Ecto neural progenitor cell (in vitro differentiated cells): ENCODE measurements at regions not wholly inside any gene's neighbourhood (a gene's known extent, or its start where the extent isn't known, plus 50 kb on each side); places are given as distances from the start of the nearest gene placed in this dataset.

Experiments
- DNase-seq: peaks from one replicate; pipeline ENCODE4 v3.0.0-alpha.2; 2018; ENCODE audit warnings: low spot score

DNA sequence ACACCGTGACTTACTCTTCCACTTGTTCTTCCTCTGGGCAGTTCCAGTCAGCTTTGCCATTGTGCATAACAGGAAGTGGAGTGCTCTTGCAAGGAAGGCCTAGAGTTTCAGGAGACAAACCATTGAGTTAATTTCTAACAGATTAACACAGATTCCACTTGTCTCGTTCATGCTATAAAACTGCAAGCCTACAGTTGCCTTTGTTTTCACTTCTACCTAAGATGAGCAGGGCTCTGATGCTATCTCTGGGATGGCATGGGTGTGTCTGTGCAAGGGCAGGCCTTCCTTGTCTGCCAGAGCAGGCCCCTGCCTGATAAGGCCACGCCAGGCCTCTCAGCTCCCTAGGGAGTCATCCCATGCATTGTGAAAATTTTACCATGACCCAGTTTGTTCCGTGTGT lies 67.7 kb upstream of the PGRMC2 start:
- no peak for DNase-seq

DNA sequence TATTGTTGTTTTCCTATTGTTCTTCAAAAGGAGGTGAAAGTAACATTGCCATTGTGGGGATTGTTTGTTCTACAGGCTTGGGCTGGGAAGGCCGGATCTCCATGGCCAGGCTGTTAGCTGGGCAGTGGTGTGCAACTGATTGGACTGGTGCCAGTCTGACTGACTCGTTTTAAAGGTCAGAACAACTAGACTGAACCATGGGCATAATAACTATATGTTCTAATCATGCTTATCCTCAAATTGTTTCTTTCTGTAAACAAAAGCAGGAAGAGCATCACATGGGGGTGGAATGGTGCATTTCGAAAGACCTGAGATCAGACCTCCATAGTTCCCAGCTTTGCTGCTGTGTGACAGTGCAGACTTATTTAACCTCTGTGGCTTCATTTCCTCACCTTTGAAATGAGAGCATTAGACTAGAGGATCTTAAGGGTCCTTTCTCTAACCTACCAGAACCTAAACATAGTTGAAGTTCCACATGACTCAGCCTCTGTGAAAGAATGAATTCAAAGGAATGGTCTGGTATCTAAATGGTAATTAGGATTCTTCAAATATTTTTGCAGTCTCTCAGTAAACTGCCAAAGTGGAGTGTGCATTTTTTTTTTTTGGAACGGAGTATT lies 66.7 kb upstream of the PGRMC2 start:
- DNase-seq, result no peak

DNA sequence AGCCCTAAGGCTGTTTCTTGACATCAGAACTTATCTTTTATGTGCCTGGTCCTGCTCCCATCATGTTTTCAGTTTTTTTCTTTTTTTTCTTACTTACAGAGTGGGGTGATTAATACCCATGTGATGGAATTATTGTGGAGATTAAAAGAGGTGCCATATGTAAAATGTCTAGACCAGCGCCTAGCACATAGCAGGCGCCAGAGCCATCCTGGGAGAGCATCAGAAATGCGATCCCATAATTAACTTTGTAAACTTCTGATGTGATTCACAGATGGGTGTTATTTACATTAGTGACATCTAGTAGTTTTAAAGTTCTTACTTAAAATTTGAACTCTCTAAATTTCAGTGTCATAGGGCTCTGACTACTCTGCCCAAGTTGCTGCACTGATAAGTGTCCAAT lies 66.2 kb upstream of the PGRMC2 start:
- DNase-seq, result no peak

- no peak for DNase-seq
Observed at GRCh38 chr4:128351502-128351901, 63.9 kb upstream of the PGRMC2 start.

- DNase-seq, result no peak
Observed at GRCh38 chr4:128350449-128351045, 62.9 kb upstream of the PGRMC2 start.

DNA sequence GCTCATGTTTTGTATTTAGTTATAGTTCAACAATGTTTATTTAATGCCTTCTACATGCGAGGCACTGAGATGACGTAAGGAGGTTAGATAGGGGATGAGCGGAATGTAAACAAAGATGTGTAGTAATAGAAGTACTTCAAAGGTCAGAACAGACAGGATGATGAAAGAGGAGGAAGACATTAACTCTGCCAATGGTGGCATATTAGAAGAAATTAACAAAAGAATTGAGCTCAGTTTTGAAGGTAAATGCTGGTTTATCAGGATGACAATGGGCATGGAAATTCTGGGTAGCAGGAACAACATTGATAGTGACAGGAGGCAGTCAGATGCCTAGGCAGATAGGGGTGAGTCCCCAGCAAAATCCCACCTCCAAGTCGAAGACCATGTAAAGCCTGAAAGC lies 62.3 kb upstream of the PGRMC2 start:
- DNase-seq, result no peak

- DNase-seq, result no peak
Observed at GRCh38 chr4:128347930-128348660, 60.5 kb upstream of the PGRMC2 start.

DNA sequence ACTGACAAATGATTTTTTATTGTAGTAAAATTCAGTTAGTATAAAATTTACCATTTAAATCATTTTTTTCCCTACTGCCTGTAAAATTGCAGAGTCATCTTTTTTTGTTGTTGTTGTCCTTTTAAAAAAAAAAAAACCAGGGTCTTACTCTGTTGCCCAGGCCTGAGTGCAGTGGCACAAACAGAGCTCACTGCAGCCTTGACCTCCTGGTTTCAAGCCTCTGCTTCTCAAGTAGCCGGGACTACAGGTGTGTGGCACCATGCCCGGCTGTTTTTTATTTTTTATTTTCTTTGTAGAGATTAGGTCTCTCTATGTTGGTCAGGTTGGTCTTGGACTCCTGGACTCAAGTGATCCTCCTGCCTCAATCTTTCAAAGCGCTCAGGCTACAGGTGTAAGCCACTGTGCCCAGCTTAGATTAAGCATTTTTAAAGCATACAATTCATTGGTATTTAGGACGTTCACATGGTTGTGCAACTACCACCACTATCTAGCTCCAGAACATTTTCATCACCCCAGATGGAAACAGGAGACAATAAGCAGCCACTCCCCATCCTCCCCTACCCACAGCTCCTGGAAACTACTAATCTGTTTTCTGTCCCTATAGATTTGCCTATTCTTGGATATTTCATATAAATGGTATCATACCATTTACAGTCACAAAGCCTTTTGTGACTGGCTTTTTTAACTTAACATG lies 59.7 kb upstream of the PGRMC2 start:
- no peak for DNase-seq

DNA sequence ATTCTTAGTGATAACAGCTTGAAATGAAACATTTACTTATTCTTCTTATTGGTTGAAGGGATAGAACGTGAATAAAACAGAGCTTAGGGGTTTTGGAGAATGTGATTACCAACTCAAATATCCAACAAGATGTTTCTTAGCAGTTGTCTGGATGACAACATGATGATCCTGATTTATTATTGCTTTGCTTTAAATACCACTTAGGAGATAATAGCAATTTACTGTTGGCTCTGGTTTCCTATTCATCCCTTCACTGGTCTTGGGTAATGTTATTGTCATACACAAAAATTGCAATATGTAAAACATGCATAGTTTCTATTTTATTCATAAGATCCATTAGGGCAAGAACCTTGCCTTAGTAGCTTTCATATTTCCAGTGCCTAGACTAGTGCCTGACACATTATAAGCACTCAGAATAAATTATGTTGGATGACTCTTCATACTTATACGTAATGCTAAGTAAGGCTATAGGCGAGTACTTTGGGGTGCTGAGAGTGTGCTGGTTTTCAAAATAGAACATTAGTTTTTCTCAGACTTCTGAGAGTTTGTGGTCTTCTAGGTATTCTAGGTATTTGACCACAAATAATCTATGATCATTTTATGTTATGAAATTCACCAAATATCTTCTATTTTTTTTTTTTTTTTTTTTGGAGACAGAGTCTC lies 58.6 kb upstream of the PGRMC2 start:
- no peak for DNase-seq

GRCh38 chr4:128345650-128346049 lies 58.0 kb upstream of the PGRMC2 start:
- DNase-seq, result no peak

- no peak for DNase-seq
Observed at GRCh38 chr4:128342762-128343161, 55.1 kb upstream of the PGRMC2 start.

DNA sequence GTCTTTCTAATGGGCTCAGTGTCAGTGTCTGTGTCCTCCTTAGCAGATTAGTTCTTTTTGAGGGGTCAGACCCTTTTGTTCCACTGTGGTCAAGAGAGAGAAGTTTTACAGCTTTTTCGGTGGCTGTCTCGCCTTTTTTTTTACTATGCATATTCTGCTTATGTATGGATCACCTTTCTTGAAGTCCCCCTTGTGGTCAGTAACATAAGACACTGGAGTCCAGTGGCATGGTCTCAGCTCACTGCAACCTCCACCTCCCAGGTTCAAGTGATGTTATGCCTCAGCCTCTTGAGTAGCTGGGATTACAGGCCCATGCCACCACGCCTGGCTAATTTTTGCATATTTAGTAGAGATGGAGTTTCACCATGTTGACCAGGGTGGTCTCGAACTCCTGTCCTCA lies 54.0 kb upstream of the PGRMC2 start:
- no peak for DNase-seq

DNA sequence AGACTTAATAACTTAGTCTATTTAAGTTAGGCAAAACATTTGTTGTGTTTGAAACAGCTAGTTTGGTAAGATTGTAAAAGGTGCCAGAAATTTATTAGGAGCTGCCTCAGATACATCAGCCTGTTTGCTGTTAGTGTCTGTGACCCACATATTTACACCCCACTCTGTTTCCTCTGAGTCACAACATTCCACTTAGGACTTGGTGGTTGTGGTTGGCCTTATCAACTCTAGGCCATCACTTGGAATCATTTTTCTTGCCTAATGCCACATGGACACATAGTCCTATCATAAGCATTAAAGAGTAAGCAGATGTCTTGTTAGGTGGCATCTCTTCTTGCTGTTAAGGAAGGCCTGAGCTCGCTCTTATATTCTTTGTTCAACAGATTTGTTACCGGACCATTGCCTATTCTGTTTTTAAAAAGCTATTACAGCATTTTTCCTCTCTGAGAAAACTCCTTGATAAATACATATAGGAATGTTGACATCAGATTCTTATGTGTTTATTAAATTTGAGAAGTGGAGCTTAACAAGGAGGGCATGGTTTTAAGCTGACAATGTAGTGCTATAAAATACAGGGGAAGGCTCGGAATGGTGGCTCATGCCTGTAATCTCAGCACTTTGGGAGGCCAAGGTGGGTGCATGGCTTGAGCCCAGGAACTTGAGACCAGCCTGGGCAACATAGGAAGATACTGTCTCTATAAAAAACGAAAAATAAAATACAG lies 51.2 kb upstream of the PGRMC2 start:
- no peak for DNase-seq

- DNase-seq, result no peak
Observed at GRCh38 chr4:128337863-128338262, 50.2 kb upstream of the PGRMC2 start.
